ENCODE measurements at regions not wholly inside any gene's neighbourhood (a gene's known extent, or its start where the extent isn't known, plus 50 kb on each side); places are given as distances from the start of the nearest gene placed in this dataset.

DNA sequence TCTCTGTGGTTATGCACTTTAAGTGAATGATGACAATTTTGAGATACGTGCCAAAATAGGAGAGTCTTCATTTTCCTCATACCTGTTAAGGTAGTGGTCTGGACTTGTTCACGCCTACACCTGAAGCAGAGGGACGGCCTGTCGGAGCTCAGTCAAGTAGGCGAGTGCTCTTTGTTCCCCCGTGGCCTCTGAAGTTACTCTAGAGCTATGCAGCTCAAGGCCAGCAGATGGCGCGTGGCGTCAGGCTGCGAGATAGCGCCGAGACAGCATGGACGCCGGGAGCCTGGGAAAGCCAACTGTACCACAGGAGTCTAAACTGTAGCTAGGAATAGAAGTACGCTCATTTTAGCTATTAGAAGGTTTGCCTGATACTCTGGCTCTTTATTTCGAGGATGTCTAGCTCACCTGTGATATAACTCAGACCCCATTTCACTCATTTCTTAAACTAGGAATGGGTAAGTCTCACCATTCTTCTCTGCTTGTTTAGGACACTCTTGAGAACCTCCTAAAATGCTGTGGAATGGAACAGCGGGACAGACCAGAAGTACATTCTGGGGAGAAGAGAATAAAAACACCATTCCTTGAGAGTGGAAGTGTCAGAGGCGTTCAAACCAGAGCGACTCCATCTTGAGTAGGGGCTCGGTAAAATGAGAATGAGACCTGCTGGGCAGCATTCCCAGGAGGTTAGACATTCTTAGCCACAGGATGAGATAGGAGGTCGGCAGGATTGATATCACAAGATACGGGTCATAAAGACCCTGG is 267.4 kb upstream of the HMGA2 start:
- DNase-seq = peak; percentile 67

DNA sequence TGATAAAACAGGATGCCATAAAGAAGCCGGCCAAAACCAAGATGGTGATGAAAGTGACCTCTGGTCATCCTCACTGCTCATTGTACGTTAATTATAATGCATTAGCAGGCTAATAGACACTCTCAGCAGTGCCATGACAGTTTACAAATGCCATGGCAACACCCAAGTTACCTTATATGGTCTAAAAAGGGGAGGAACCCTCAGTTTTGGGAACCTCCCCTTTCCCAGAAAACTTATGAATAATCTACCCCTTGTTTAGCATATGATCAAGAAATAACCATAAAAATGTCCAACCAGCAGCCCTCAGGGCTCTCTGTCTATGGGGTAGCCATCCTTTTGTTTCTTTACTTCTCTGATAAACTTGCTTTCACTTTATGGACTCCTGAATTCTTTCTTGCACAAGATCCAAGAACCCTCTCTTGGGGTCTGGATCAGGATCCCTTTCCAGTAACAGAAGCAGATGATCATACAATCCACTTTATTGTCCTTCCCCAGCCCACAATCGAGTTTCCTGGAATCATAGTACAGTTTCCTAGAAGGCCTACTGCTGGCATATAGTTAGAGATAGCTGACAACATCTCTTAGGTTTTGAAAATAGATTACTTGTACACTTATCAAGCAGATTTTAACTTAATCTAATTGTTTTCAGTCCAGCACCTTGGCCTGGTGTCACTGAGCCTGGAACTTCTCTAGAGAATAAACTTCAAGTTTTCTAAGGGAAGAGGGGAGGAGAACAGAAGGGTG is 266.7 kb upstream of the HMGA2 start:
- no peak for DNase-seq

- DNase-seq = no peak
Observed at GRCh38 chr12:65560286-65560685, 264.0 kb upstream of the HMGA2 start.

DNA sequence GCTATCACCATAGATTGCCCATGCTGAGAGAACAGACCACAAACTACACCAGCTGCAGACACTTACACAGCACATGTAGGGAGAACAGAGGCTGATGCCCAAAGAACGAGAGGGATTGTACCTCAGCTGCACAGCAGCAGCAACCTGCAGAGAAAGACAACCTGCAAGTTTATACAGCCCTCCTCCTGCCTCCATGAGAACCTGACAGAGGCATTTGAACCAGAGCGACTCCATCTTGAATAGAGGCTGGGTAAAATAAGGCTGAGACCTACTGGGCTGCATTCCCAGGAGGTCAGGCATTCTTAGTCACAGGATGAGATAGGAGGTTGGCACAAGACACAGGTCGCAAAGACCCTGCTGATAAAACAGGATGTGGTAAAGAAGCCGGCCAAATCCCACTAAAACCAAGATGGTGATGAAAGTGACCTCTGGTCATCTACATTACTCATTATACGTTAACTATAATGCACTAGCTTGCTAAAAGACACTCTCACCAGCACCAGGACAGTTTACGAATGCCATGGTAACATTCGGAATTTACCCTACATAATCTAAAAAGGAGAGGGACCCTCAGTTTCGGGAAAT is 262.4 kb upstream of the HMGA2 start:
- DNase-seq = no peak

DNA sequence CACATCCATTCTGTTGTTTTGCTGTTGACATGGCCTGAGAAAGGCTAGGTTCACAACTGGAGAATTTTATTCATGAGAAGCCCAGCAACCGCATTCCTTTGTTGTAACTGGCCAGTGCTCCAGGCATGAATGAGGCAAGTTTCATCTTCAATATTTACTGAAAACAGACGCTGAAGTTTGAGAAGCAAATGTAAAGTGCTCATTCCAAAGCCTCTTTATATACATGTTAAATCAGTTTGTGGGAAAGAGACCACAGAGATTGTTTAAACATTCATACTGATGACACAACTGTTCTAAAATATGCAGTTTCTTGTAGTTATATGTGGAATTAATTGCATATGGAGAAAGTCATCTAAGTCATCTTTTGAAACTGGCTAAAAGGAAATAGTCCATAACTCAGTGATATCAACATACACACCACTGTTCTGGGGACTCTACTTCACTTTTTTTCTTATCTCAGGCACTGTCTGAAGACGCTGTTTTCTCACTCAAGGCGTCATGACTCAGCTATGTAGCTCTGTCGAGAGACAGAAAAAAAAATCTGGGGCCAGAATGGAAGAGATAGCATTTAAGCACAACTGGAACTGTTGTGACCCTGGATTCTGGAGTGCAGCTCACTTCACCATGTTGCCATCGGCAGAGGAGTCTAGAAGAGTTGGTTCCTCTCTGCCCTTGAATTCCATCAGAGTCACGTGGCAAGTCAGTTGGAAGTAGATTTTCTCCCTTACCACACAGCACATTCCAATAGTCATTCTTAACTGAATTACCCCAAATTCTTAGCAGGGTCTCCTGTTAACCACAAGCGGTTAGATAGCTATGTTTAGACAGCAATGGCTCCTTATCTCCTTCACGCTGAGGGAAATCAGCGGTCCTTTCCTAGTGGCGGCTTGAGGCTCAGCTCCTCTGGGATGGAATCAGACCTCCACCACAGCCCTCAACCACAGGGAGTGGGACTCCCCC is 258.4 kb upstream of the HMGA2 start:
- no peak for DNase-seq

DNA sequence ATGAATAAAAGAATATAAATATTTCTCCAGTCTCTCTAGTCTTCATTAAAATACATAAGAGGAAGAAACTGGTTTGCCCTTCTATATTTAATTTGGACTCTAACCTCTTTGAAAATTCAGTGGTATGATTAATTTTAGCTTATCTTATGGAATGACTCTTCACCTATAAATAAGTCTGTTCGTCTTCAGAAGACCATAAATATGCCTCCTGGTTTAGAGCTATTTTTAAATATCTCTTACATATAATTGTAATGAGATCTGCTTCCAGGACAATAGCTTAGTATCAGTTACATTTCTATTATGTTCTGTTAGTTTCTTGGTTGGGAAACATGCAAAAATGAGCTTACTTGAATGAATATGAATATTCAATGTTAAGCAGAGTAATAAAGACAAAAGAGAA is 257.5 kb upstream of the HMGA2 start:
- DNase-seq = no peak

- DNase-seq = no peak
Observed at GRCh38 chr12:65567820-65568219, 256.5 kb upstream of the HMGA2 start.

GRCh38 chr12:65568517-65568916 is 255.8 kb upstream of the HMGA2 start:
- DNase-seq = no peak

- DNase-seq = no peak
Observed at GRCh38 chr12:65570451-65571130, 253.7 kb upstream of the HMGA2 start.

GRCh38 chr12:65574867-65575266 is 249.4 kb upstream of the HMGA2 start:
- DNase-seq = no peak

- DNase-seq = no peak
Observed at GRCh38 chr12:65584016-65584415, 240.3 kb upstream of the HMGA2 start.

GRCh38 chr12:65585648-65586602 is 238.4 kb upstream of the HMGA2 start:
- no peak for DNase-seq

- DNase-seq = no peak
Observed at GRCh38 chr12:65586796-65587195, 237.5 kb upstream of the HMGA2 start.

- DNase-seq = no peak
Observed at GRCh38 chr12:65590318-65590717, 234.0 kb upstream of the HMGA2 start.

GRCh38 chr12:65592416-65592815 is 231.9 kb upstream of the HMGA2 start:
- no peak for DNase-seq

DNA sequence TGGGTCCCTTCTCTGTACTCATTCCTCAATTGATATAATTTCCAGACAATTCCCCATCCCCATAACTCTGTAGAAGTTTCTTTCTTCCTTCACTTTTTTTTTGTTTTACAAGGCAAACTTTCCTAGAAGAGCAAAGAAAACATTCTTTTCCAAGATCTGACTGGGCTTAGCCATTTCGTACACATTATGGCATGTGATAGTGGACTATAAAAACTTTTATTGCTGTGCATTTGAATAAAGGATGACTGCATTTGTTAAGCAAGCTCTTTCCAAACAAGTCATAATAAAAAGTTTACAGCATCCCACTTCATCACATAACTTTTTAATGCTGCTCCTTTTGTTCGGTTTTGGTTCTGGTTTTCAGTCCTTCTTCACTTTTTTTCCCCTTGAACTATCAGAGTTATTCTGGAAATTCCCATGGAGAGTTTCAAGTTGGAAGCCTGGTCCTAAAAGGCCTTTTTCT is 231.0 kb upstream of the HMGA2 start:
- DNase-seq = no peak

DNA sequence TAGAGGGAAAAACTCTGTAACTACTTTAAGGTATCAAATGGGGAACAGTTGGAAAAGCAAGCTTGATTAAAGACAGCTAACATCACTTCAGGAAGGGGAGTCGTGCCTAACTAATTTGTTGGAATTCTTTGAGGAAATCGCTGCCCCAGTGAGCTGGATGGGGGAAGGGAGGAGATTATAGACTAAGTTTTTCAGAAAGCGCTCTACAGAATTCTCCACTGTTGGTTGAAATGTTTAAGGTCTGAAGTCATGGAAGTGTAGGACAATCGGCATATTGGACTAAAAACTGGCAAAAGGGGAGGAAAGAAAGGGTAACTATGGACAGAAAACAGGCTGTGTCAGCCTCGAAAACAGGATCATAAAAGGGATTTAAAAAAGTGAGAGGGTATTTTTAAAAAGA is 229.9 kb upstream of the HMGA2 start:
- no peak for DNase-seq

GRCh38 chr12:65595016-65595560 is 229.2 kb upstream of the HMGA2 start:
- DNase-seq = no peak

DNA sequence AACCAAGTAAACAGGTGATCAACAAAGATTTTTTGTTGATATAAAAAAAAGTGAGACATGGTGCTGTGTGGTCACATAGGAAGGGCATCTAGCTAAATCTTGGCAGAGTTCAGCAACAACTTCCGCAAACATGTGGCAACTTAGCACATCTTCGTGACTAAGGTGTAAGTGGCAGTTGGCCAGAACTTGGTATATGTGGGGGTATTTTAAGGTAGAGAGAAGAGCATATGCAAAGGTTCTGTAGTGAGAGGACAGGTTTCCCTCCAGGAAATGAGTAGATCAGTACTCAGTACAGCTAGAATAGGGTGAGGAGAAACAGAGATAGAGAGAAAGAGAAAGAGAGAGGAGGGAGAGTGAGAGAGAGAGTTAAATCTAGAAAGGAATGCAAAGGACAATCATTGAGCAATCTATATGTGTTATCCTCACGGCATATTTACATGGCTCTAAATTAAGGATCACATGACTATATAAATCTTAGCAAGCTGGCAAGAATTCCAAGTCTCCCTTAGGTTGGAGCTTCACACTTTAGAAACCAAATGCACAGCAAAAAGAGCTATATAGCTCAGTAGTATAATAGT is 227.7 kb upstream of the HMGA2 start:
- DNase-seq = no peak

GRCh38 chr12:65597527-65597926 is 226.8 kb upstream of the HMGA2 start:
- DNase-seq = no peak
